HCT116 (cell line): ENCODE measurements at regions not wholly inside any gene's neighbourhood (a gene's known extent, or its start where the extent isn't known, plus 50 kb on each side); places are given as distances from the start of the nearest gene placed in this dataset.

ENCODE experiments used
- ATAC-seq: fragments of 200-7000 bp; cut with Tn5 transposase; 2 replicates; pipeline ENCODE4 v1.9.1; 2020; ENCODE audit warnings: mild to moderate bottlenecking, moderate library complexity
- BruUV-seq: library from RNA; stranded (reverse); fragments of 400-500 nt; replicated peaks from 2 replicates; lab custom pipeline; 2021; lab: Mats Ljungman, UMichigan
- CTCF ChIA-PET: fragments of 300-600 bp; sonication (Branson Sonifier 250); formaldehyde crosslinking; loops from one replicate; lab custom pipeline; 2021; ENCODE audit warnings: antibody characterized with exemption; lab: Charles Lee
- POLR2A ChIA-PET: fragments of 300-600, 350-600 bp; sonication (Branson Sonifier 250); formaldehyde crosslinking; loops from one replicate; lab custom pipeline; 2021; ENCODE audit warnings: antibody characterized with exemption; lab: Charles Lee
- RAD21 ChIA-PET, 2 experiments: fragments of 300-600 bp; sonication (Branson Sonifier 250); formaldehyde crosslinking; loops; one replicate each; lab custom pipeline; 2023; ENCODE audit warnings: low total read pairs in 2 of 2; ENCODE audit not compliant: uncharacterized antibody in 2 of 2, unreplicated experiment in 2 of 2, low non-redundant PET in 1 of 2; lab: Charles Lee
- DNase-seq: peaks from one replicate; pipeline ENCODE4 v3.0.0-alpha.2; 2010; ENCODE audit warnings: low read depth, low spot score
- H2AFZ ChIP-seq: fragments of 200-600 bp; shearing (Covaris generic), sonication (generic); 2 replicates; pipeline ENCODE4 v1.6.1; 2017; ENCODE audit warnings: low read depth, mixed run types, mixed read lengths, antibody characterized with exemption, low read length; ENCODE audit not compliant: poor library complexity, severe bottlenecking
- H3K27ac ChIP-seq: 2 replicates; pipeline ENCODE4 v1.5.1; 2012; ENCODE audit warnings: low read depth, low read length
- H3K27me3 ChIP-seq: fragments of 200-600 bp; sonication (generic); 2 replicates; pipeline ENCODE4 v1.6.1; 2016; ENCODE audit warnings: mixed run types, low read length, mixed read lengths; ENCODE audit not compliant: insufficient read depth
- H3K36me3 ChIP-seq, 2 experiments: fragments of 200-500 bp in 1 of 2; fragments of 200-600 bp in 1 of 2; sonication (Bioruptor generic) in 1 of 2; sonication (generic) in 1 of 2; 2 replicates each; pipeline versions ENCODE4 v1.5.1 to v1.6.1; 2014 to 2016; ENCODE audit warnings: low read length in 2 of 2, inconsistent platforms in 1 of 2, mixed read lengths in 1 of 2, mixed run types in 1 of 2; ENCODE audit not compliant: insufficient read depth in 2 of 2, control insufficient read depth in 1 of 2
- H3K4me1 ChIP-seq, 2 experiments: fragments of 200-600 bp in 1 of 2; sonication (generic) in 1 of 2; 2 replicates each; pipeline versions ENCODE4 v1.5.1 to v1.6.1; 2012 to 2017; ENCODE audit warnings: low read length in 2 of 2, inconsistent platforms in 1 of 2, mild to moderate bottlenecking in 1 of 2, mixed read lengths in 1 of 2, mixed run types in 1 of 2, moderate library complexity in 1 of 2; ENCODE audit not compliant: insufficient read depth in 2 of 2, control insufficient read depth in 1 of 2
- H3K4me2 ChIP-seq: fragments of 200-600 bp; sonication (generic); 2 replicates; pipeline ENCODE4 v1.6.1; 2017; ENCODE audit warnings: mixed run types, low read length, mixed read lengths
- H3K4me3 ChIP-seq, 2 experiments: fragments of 200-600 bp in 1 of 2; sonication (generic) in 1 of 2; replicated peaks in 1 of 2; 2 replicates each; pipeline ENCODE4 v1.5.1; 2011 to 2016; ENCODE audit warnings: low read length in 2 of 2, control low read depth in 1 of 2, low read depth in 1 of 2, mild to moderate bottlenecking in 1 of 2, mixed read lengths in 1 of 2, mixed run types in 1 of 2
- H3K79me2 ChIP-seq: fragments of 200-600 bp; sonication (generic); 2 replicates; pipeline ENCODE4 v1.6.1; 2017; ENCODE audit warnings: mild to moderate bottlenecking, mixed run types, low read length, moderate library complexity, mixed read lengths; ENCODE audit not compliant: insufficient read depth
- H3K9ac ChIP-seq: fragments of 200-600 bp; sonication (generic); 2 replicates; pipeline ENCODE4 v1.6.1; 2016; ENCODE audit warnings: low read length, mixed read lengths
- H3K9me2 ChIP-seq: fragments of 200-600 bp; sonication (generic), shearing (Covaris generic); 2 replicates; pipeline ENCODE4 v1.6.1; 2017; ENCODE audit warnings: mixed run types, mild to moderate bottlenecking, moderate library complexity; ENCODE audit not compliant: insufficient read depth
- H3K9me3 ChIP-seq, 2 experiments: fragments of 200-500 bp in 1 of 2; fragments of 200-600 bp in 1 of 2; sonication (Bioruptor generic) in 1 of 2; sonication (generic) in 1 of 2; 2 replicates each; pipeline ENCODE4 v1.6.1; 2014 to 2017; ENCODE audit warnings: low read length in 2 of 2, mixed read lengths in 2 of 2, inconsistent platforms in 1 of 2, low read depth in 1 of 2, mild to moderate bottlenecking in 1 of 2, mixed run types in 1 of 2, moderate library complexity in 1 of 2; ENCODE audit not compliant: control insufficient read depth in 1 of 2, insufficient read depth in 1 of 2
- H4K20me1 ChIP-seq: fragments of 200-600 bp; sonication (generic), shearing (Covaris generic); 2 replicates; pipeline ENCODE4 v1.6.1; 2017; ENCODE audit warnings: mixed run types, mild to moderate bottlenecking, moderate library complexity; ENCODE audit not compliant: insufficient read depth
- ATF3 ChIP-seq: IDR thresholded peaks from 2 replicates; pipeline ENCODE4 v1.6.1; 2012
- CBX3 ChIP-seq: IDR thresholded peaks from 2 replicates; pipeline ENCODE4 v1.6.1; 2012; ENCODE audit warnings: low read depth
- CEBPB ChIP-seq: IDR thresholded peaks from 2 replicates; pipeline ENCODE4 v1.6.1; 2012; ENCODE audit warnings: low read depth
- CTCF ChIP-seq, 3 experiments: fragments of 200-600 bp in 1 of 3; sonication (generic) in 1 of 3; IDR thresholded peaks in 2 of 3; conservative IDR thresholded peaks in 1 of 3; 2 replicates each; pipeline ENCODE4 v1.5.1; 2012 to 2017; ENCODE audit warnings: low read depth in 2 of 3, low read length in 2 of 3, antibody characterized with exemption in 1 of 3, borderline replicate concordance in 1 of 3, control low read depth in 1 of 3, mild to moderate bottlenecking in 1 of 3, mixed read lengths in 1 of 3, mixed run types in 1 of 3, moderate library complexity in 1 of 3; ENCODE audit not compliant: insufficient read depth in 1 of 3
- EGR1 ChIP-seq: IDR thresholded peaks from 2 replicates; pipeline ENCODE4 v1.6.1; 2012; ENCODE audit warnings: low read depth
- EZH2 ChIP-seq: fragments of 200-600 bp; sonication (generic); IDR thresholded peaks from 2 replicates; pipeline ENCODE4 v1.6.1; 2017; ENCODE audit warnings: antibody characterized with exemption, mixed run types
- EZH2phosphoT487 ChIP-seq: fragments of 200-600 bp; IDR thresholded peaks from 2 replicates; pipeline ENCODE4 v1.6.1; 2018; ENCODE audit warnings: antibody characterized with exemption, borderline replicate concordance
- FOSL1 ChIP-seq: IDR thresholded peaks from 2 replicates; pipeline ENCODE4 v1.6.1; 2012; ENCODE audit warnings: low read depth
- JUND ChIP-seq: IDR thresholded peaks from 2 replicates; pipeline ENCODE4 v1.6.1; 2012
- MAX ChIP-seq: IDR thresholded peaks from 2 replicates; pipeline ENCODE4 v1.6.1; 2012
- POLR2A ChIP-seq: IDR thresholded peaks from 2 replicates; pipeline ENCODE4 v1.7.0; 2011; ENCODE audit warnings: borderline replicate concordance; ENCODE audit not compliant: insufficient read depth, insufficient read length; ENCODE audit errors: extremely low read depth
- POLR2AphosphoS5 ChIP-seq: IDR thresholded peaks from 2 replicates; pipeline ENCODE4 v1.6.1; 2011; ENCODE audit warnings: mild to moderate bottlenecking, low read depth, low read length, moderate library complexity
- RAD21 ChIP-seq: IDR thresholded peaks from 2 replicates; pipeline ENCODE4 v1.6.1; 2012; ENCODE audit warnings: low read depth, mild to moderate bottlenecking
- REST ChIP-seq: IDR thresholded peaks from 2 replicates; pipeline ENCODE4 v1.6.1; 2012; ENCODE audit warnings: low read depth
- SIN3A ChIP-seq: IDR thresholded peaks from 2 replicates; pipeline ENCODE4 v1.6.1; 2012; ENCODE audit warnings: low read depth
- SRF ChIP-seq: IDR thresholded peaks from 2 replicates; pipeline ENCODE4 v1.6.1; 2012; ENCODE audit warnings: low read depth
- TCF7L2 ChIP-seq: IDR thresholded peaks from 2 replicates; pipeline ENCODE4 v1.7.0; 2011; ENCODE audit warnings: borderline replicate concordance, inconsistent platforms; ENCODE audit not compliant: insufficient read depth, insufficient read length; ENCODE audit errors: extremely low read depth
- YY1 ChIP-seq: IDR thresholded peaks from 2 replicates; pipeline ENCODE4 v1.6.1; 2011; ENCODE audit warnings: low read length, low read depth, moderate library complexity, mild to moderate bottlenecking; ENCODE audit not compliant: insufficient replicate concordance; ENCODE audit errors: extremely low read depth
- ZBTB33 ChIP-seq: IDR thresholded peaks from 2 replicates; pipeline ENCODE4 v1.6.1; 2011; ENCODE audit warnings: mild to moderate bottlenecking, low read length, moderate library complexity; ENCODE audit not compliant: insufficient replicate concordance; ENCODE audit errors: extremely low read depth
- ZFX ChIP-seq: fragments of 450-650 bp; IDR thresholded peaks from 2 replicates; pipeline ENCODE4 v1.6.1; 2017
- intact Hi-C: fragments of 100-400 bp; cut with micrococcal nuclease; formaldehyde crosslinking; loops from 2 replicates; pipeline ENCODE4 v1.10.0; 2022

- RAD21 ChIA-PET: no interaction called here
- Histone ChIP-seq H3K4me2 (no peak overlapping the region), H3K9me3 (no peaks in the 10 kb centered on the region), H3K4me1 (no peaks in the 10 kb centered on the region), H4K20me1 (no peaks in the 10 kb centered on the region), H3K36me3 (no peaks in the 10 kb centered on the region), H3K4me3 (no peak overlapping the region), H3K9ac (no peak overlapping the region), H2AFZ (no peak overlapping the region), H3K27me3 (peaks cover 30% of the 10 kb centered on the region), H3K27ac (no peak overlapping the region), H3K9me2 (no peaks in the 10 kb centered on the region), H3K79me2 (no peaks in the 10 kb centered on the region)
- CTCF ChIA-PET: no interaction called here
- ATAC-seq (no peak), DNase-seq (no peak)
- intact Hi-C loops: no loop called here
- BruUV-seq: no TSS peak
- no peak for TF ChIP-seq POLR2A
- no peak for TF ChIP-seq JUND
- no peak for TF ChIP-seq TCF7L2
- no peak for TF ChIP-seq YY1
- no peak for TF ChIP-seq REST
- no peak for TF ChIP-seq CTCF (IDR thresholded peaks at IDR 0.05 in 2 of 3, conservative IDR thresholded peaks at IDR 0.05 in 1 of 3; ENCODE audit: borderline replicate concordance in 1 of 3, insufficient read depth in 1 of 3, low read depth in 2 of 3, low read length in 2 of 3)
- no peak for TF ChIP-seq SRF
- TF ChIP-seq ZFX: no peak
- TF ChIP-seq CBX3: no peak
- TF ChIP-seq FOSL1: no peak
- no peak for TF ChIP-seq RAD21
- TF ChIP-seq CEBPB: no peak
- no peak for TF ChIP-seq EGR1
- TF ChIP-seq EZH2: no peak
- no peak for TF ChIP-seq EZH2phosphoT487
- no peak for TF ChIP-seq POLR2AphosphoS5
- no peak for TF ChIP-seq ATF3
- no peak for TF ChIP-seq MAX
- no peak for TF ChIP-seq ZBTB33
- TF ChIP-seq SIN3A: no peak
- POLR2A ChIA-PET: no interaction called here
Observed at GRCh38 chr2:216949700-216950413, 90.0 kb upstream of the TNP1 start.
